ENCODE measurements at regions not wholly inside any gene's neighbourhood (a gene's known extent, or its start where the extent isn't known, plus 50 kb on each side); places are given as distances from the start of the nearest gene placed in this dataset.

DNA sequence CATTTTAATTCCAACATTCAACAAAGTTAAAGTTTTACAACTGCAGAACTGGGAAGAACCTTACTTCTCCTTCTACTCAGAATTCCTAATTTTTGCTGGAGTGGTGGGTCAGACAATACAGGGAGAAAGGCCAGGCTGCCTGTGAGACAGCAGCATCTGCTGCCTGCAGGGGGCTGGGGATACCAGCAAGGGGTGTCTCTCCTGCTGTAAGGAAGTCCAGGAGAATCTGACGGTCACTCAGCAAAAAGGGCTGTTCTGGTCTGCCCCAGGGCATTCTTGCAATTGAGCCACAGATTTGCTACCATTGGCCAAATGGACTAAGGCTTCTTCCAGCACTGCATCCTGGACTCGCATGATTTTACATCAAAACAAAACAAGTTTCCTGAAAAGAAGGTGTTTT, 426.6 kb upstream of the CDH11 start:
- Histone ChIP-seq H3K4me3 (no peak overlapping the region), H3K4me1 (no peaks in the 10 kb centered on the region), H3K36me3 (no peaks in the 10 kb centered on the region), H3K27me3 (no peaks in the 10 kb centered on the region), H3K27ac (no peak overlapping the region), H3K9me3 (peaks cover 4% of the 10 kb centered on the region)
- 83% methylated on average over 2 of the region's 2 CpGs for WGBS
- no peak for DNase-seq (ENCODE audit: low spot score in 2 of 2)
- no peak for TF ChIP-seq EP300 (IDR thresholded peaks at IDR 0.05)
- TF ChIP-seq, protein P1, sequence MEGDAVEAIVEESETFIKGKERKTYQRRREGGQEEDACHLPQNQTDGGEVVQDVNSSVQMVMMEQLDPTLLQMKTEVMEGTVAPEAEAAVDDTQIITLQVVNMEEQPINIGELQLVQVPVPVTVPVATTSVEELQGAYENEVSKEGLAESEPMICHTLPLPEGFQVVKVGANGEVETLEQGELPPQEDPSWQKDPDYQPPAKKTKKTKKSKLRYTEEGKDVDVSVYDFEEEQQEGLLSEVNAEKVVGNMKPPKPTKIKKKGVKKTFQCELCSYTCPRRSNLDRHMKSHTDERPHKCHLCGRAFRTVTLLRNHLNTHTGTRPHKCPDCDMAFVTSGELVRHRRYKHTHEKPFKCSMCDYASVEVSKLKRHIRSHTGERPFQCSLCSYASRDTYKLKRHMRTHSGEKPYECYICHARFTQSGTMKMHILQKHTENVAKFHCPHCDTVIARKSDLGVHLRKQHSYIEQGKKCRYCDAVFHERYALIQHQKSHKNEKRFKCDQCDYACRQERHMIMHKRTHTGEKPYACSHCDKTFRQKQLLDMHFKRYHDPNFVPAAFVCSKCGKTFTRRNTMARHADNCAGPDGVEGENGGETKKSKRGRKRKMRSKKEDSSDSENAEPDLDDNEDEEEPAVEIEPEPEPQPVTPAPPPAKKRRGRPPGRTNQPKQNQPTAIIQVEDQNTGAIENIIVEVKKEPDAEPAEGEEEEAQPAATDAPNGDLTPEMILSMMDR (IDR thresholded peaks at IDR 0.05) = no peak
- TF ChIP-seq POLR2A (IDR thresholded peaks at IDR 0.05) = no peak
- no peak for TF ChIP-seq POLR2AphosphoS5 (IDR thresholded peaks at IDR 0.05)

DNA sequence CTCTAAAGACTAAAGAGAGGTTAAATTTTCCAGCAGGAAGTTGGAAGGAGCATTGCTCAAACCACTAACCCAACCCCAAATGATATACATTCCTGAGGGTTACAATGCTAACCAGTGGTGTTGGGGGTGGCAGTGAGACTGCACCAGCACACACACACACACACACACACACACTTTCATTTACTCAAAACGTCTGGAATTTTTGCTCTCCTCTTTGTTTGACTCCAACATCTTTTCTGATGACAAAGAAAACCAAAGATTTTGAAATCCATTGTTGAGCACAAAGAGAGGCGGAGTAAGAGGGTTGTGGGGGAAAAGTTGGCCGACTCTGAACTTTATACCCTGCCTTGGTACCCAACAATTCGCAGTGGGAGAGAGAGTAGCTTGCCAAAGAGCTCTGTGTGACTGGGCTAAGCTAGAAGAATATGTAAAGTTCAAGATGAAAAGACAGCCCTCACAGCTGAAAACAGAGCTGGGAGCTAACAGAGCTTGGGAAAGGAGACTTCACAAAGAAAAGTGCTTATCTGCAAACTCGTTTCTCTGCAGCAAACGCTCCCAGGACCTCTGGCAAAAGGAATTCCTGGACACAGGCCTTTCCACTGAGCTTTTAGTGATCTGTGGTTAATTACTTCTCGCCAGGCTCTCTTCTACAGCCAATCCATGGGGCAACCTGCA, 426.0 kb upstream of the CDH11 start:
- Histone ChIP-seq H3K4me1 (no peaks in the 10 kb centered on the region), H3K9me3 (peaks cover 4% of the 10 kb centered on the region), H3K27ac (no peak overlapping the region), H3K4me3 (no peak overlapping the region), H3K27me3 (no peaks in the 10 kb centered on the region), H3K36me3 (no peaks in the 10 kb centered on the region)
- 38% methylated on average over 7 of the region's 7 CpGs for WGBS
- no peak for DNase-seq (ENCODE audit: low spot score in 2 of 2)
- TF ChIP-seq EP300 (IDR thresholded peaks at IDR 0.05) (no peak), POLR2A (IDR thresholded peaks at IDR 0.05) (no peak), POLR2AphosphoS5 (IDR thresholded peaks at IDR 0.05) (no peak)
- TF ChIP-seq, protein P1 (IDR thresholded peaks at IDR 0.05) = no peak

DNA sequence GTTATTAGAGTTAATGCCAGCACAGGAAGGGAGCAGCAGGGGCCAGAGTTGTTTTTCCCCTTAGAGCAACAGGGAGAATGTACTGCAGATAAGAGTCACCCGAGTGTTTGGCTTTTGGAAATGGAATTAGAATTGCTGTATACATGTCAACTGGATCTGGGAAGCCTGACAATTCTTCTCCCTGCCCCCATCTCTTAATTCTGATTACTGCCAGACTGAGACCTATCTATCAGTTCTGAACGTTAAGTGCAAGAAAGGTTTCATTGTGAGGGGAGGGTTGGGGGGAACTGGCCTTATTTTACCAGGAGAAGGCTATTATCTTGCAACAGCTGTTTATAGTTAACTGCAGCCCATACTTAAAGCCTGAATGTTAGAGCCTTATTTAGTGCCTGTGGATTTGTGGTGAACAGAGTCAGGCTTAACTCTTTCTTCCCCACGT, 424.5 kb upstream of the CDH11 start:
- WGBS = 16% methylated on average over 3 of the region's 3 CpGs
- Histone ChIP-seq H3K9me3 (peaks cover 4% of the 10 kb centered on the region), H3K27me3 (no peaks in the 10 kb centered on the region), H3K27ac (no peak overlapping the region), H3K4me3 (no peak overlapping the region), H3K4me1 (no peaks in the 10 kb centered on the region), H3K36me3 (no peaks in the 10 kb centered on the region)
- DNase-seq (ENCODE audit: low spot score in 2 of 2) = no peak
- no peak for TF ChIP-seq POLR2AphosphoS5 (IDR thresholded peaks at IDR 0.05)
- TF ChIP-seq EP300 (IDR thresholded peaks at IDR 0.05) = no peak
- TF ChIP-seq, protein P1 (IDR thresholded peaks at IDR 0.05) = no peak
- no peak for TF ChIP-seq POLR2A (IDR thresholded peaks at IDR 0.05)

DNA sequence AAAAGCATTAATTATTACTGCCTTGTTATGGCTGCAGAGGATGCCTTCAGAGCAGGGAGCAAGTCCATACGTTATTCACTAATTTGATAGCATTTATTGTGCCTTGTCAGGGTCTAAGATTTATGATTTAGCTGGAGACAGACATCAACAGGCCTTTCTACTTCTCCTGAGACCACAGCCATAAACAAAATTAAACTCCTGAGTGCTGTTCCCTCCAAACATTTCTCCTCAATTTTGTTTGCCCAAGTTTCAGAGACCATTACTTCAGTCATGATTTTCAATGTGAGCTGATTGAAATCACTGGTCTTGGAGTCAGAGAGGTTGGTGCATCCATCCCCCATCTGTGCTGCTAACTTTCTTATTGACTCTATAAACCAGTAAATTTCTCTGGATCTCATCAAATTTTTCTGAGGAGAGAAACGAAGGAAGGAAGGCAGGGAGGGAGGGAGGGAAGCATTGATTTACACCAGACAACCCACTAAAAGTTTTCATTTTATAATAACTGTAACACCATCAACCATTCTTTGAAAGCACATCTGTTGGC, 423.6 kb upstream of the CDH11 start:
- Histone ChIP-seq H3K4me1 (no peaks in the 10 kb centered on the region), H3K27me3 (no peaks in the 10 kb centered on the region), H3K27ac (no peak overlapping the region), H3K4me3 (no peak overlapping the region), H3K36me3 (no peaks in the 10 kb centered on the region), H3K9me3 (no peaks in the 10 kb centered on the region)
- no peak for DNase-seq (ENCODE audit: low spot score in 2 of 2)
- WGBS = 50% methylated on average over 2 of the region's 2 CpGs
- TF ChIP-seq, protein P1 (IDR thresholded peaks at IDR 0.05) = no peak
- TF ChIP-seq POLR2A (IDR thresholded peaks at IDR 0.05) (no peak), EP300 (IDR thresholded peaks at IDR 0.05) (no peak), POLR2AphosphoS5 (IDR thresholded peaks at IDR 0.05) (no peak)

DNA sequence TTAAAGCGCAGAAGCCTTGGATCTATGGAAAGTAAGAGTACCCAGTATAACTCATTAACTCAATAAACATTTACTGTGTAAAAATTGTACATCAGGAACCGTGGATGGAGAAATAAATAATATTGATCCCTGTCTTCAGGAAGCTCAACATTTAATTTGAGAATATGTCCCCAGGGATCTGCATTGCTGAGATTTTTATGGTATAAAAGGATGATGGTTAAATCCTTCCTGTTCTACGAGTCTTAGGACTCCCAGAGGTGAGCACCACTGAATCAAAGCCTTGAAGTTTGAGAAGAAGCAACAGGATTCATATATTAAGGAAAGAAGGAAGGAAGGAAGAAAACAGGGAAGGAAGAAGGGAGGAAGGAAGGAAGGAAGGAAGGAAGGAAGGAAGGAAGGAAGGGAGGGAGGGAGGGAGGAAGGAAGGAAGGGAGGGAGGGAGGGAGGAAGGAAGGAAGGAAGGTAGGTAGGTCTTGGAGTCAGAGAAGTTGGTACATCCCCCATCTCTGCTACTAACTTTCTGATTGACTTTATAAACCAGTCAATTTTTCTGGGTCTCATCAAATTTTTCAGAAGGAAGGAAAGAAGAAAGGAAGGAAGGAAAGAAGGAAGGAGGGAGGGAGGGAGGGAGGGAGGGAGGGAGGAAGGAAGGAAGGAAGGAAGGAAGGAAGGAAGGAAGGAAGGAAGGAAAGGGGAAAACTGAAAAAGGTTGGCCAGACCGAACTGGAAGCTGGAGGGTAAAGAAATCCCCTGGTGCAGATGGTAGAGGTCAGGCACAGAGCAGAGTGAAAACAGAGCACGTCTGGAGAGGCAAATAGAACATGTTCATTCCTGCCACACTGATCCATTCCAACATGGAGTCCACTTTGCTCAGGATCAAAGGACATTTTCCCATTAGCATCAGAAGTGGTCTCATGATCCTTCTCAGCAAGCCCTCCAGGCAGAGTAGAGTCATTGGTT, 422.2 kb upstream of the CDH11 start:
- WGBS = 71% methylated on average over 5 of the region's 5 CpGs
- TF ChIP-seq POLR2A (IDR thresholded peaks at IDR 0.05) (no peak), EP300 (IDR thresholded peaks at IDR 0.05) (no peak)
- TF ChIP-seq, protein P1 (IDR thresholded peaks at IDR 0.05) = no peak
- Histone ChIP-seq H3K27ac (no peak overlapping the region), H3K27me3 (no peaks in the 10 kb centered on the region), H3K9me3 (no peaks in the 10 kb centered on the region), H3K4me1 (no peaks in the 10 kb centered on the region), H3K4me3 (no peak overlapping the region), H3K36me3 (no peaks in the 10 kb centered on the region)
- no peak for DNase-seq (ENCODE audit: low spot score in 2 of 2)

Data from suprapubic skin (tissue), 4 donors.